ENCODE measurements at regions not wholly inside any gene's neighbourhood (a gene's known extent, or its start where the extent isn't known, plus 50 kb on each side); places are given as distances from the start of the nearest gene placed in this dataset.
"Not testable (repeated sequence)": the region's sequence is repeated elsewhere in the genome, so short reads cannot be mapped to it uniquely, and the experiment has no call there.

DNA sequence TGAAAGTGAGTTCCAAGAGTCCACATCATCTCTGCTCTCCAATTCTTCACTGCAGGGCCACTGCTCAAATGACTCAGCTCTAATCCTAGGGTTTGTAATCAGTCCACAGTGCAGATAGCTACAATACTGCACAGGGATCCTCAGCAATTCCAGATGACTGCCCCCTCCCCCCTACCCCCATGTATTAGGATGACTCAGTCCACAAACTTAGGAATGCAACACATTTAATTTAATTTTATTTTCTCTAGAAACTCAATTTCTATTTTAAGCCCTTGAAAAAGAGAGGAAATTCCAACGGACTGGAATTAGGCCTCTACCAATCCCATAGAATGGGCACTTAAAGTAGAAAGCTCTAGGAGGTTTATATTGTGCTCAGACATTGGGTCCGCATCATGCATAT lies 173.8 kb upstream of the SOX21 start:
- DNase-seq, result no peak
- Mint-ChIP-seq H3K4me1 (ENCODE audit: low read depth) (no peaks in the 10 kb centered on the region), H3K4me3 (no peak overlapping the region), H3K36me3 (ENCODE audit: insufficient read depth in 2 of 2) (no peaks in the 10 kb centered on the region), H3K9me3 (no peaks in the 10 kb centered on the region), H3K27me3 (ENCODE audit: low read depth) (no peaks in the 10 kb centered on the region), H3K27ac (no peak overlapping the region)
- no peak for ATAC-seq (replicated peaks in 1 of 2)

- H3K36me3 Mint-ChIP-seq (ENCODE audit: insufficient read depth in 2 of 2), result no peaks in the 10 kb centered on the region
- ATAC-seq (replicated peaks in 1 of 2), result no peak
Observed at GRCh38 chr13:94880463-94880862, 168.1 kb upstream of the SOX21 start.

GRCh38 chr13:94878602-94879165 lies 166.3 kb upstream of the SOX21 start:
- DNase-seq, result no peak
- no peaks in the 10 kb centered on the region for H3K36me3 Mint-ChIP-seq (ENCODE audit: insufficient read depth in 2 of 2)
- H3K27ac Mint-ChIP-seq, result no peak overlapping the region
- H3K9me3 Mint-ChIP-seq, result no peaks in the 10 kb centered on the region
- H3K27me3 Mint-ChIP-seq (ENCODE audit: low read depth), result peaks cover 4% of the 10 kb centered on the region
- H3K4me1 Mint-ChIP-seq (ENCODE audit: low read depth), result no peaks in the 10 kb centered on the region
- H3K4me3 Mint-ChIP-seq, result no peak overlapping the region
- ATAC-seq (replicated peaks in 1 of 2), result no peak

More at GRCh38 chr13:94880463-94880862, 168.1 kb upstream of the SOX21 start:
- Mint-ChIP-seq H3K9me3 (no peaks in the 10 kb centered on the region), H3K27ac (no peak overlapping the region), H3K4me1 (ENCODE audit: low read depth) (no peaks in the 10 kb centered on the region), H3K4me3 (no peak overlapping the region), H3K27me3 (ENCODE audit: low read depth) (no peaks in the 10 kb centered on the region)
- DNase-seq, result no peak

GRCh38 chr13:94864474-94864873 lies 152.1 kb upstream of the SOX21 start:
- peaks cover 7% of the 10 kb centered on the region for H3K4me1 Mint-ChIP-seq (ENCODE audit: low read depth)
- no peak overlapping the region for H3K27ac Mint-ChIP-seq
- no peaks in the 10 kb centered on the region for H3K36me3 Mint-ChIP-seq (ENCODE audit: insufficient read depth in 2 of 2)
- peaks cover 17% of the 10 kb centered on the region for H3K27me3 Mint-ChIP-seq (ENCODE audit: low read depth)
- DNase-seq (no peak), ATAC-seq (replicated peaks in 1 of 2) (no peak)
- no peaks in the 10 kb centered on the region for H3K9me3 Mint-ChIP-seq
- no peak overlapping the region for H3K4me3 Mint-ChIP-seq

DNA sequence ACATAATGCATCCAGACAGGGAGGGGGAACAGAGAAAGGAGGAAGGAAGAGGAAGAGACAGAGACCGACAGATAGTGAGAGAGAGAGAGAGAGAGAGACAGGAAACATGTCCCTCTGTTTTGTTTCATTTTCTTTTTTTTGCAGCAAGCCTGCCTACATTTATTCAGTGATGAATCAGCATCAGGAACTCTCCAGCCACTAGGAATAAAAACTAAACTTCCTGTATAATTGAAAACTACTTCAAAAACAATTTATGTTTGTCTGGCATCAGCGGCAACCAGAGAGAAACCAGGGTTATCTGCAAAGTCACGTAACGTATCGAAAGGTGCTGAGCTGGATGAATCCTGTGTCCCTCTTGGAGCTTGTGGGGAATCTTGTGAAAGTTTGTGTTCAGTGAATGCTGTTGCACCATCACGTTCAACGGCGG lies 148.6 kb upstream of the SOX21 start:
- no peaks in the 10 kb centered on the region for H3K9me3 Mint-ChIP-seq
- peak overlapping the region; percentile 85 for H3K27ac Mint-ChIP-seq
- peak overlapping the region; percentile 86 for H3K4me3 Mint-ChIP-seq
- H3K27me3 Mint-ChIP-seq (ENCODE audit: low read depth), result peaks cover 17% of the 10 kb centered on the region
- ATAC-seq (replicated peaks in 1 of 2) (peak in 1 of 2 donors; percentile 20), DNase-seq (no peak)
- H3K36me3 Mint-ChIP-seq (ENCODE audit: insufficient read depth in 2 of 2), result no peaks in the 10 kb centered on the region
- H3K4me1 Mint-ChIP-seq (ENCODE audit: low read depth), result peaks cover 7% of the 10 kb centered on the region

DNA sequence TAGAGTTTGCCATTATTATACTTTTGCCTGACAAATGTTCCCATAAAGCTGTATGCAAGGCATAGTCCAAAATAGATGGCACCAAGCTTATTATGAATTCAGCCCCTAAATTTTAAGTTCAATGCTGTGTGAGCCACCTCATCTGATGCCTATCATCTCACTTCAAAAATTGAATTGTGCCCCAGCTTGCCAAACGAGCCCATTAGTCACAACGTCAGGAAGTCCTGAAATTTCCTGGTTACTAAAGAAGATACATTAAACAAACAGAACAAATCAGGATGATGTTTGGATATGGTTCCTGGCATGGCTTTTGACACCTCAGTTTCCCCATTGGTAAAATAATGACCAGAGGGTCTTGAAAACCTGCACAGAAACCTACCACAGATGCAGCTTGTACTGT lies 147.5 kb upstream of the SOX21 start:
- Mint-ChIP-seq H3K9me3 (no peaks in the 10 kb centered on the region), H3K4me1 (ENCODE audit: low read depth) (peaks cover 7% of the 10 kb centered on the region), H3K4me3 (peak overlapping the region; percentile 34 to 86), H3K36me3 (ENCODE audit: insufficient read depth in 2 of 2) (no peaks in the 10 kb centered on the region), H3K27me3 (ENCODE audit: low read depth) (peaks cover 12% of the 10 kb centered on the region), H3K27ac (no peak overlapping the region)
- no peak for ATAC-seq (replicated peaks in 1 of 2)
- no peak for DNase-seq

DNA sequence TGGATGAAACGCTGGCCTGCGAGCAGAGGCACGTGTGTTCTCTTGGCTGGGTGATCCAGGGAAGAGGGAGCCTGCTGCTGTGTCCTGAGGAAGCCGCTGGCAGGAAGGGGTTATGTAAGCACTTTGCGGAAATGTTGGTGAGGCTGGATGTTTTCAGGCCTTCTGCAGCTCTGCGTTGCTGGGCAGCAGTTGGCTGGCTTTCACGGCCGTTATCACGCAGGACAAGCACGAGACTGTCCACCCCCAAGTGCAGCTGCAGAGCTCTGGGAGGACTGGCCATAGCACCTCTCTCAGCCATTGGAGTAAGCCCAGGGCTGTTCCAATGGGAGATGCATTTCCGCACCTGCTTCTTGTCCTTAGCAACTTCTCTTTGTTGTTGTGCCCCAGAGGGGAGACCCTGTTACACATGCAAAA lies 146.9 kb upstream of the SOX21 start:
- DNase-seq, result no peak
- no peak for ATAC-seq (replicated peaks in 1 of 2)
- Mint-ChIP-seq H3K36me3 (ENCODE audit: insufficient read depth in 2 of 2) (no peaks in the 10 kb centered on the region), H3K9me3 (no peaks in the 10 kb centered on the region), H3K27me3 (ENCODE audit: low read depth) (peaks cover 11% of the 10 kb centered on the region), H3K27ac (no peak overlapping the region), H3K4me1 (ENCODE audit: low read depth) (peaks cover 7% of the 10 kb centered on the region), H3K4me3 (no peak overlapping the region)

DNA sequence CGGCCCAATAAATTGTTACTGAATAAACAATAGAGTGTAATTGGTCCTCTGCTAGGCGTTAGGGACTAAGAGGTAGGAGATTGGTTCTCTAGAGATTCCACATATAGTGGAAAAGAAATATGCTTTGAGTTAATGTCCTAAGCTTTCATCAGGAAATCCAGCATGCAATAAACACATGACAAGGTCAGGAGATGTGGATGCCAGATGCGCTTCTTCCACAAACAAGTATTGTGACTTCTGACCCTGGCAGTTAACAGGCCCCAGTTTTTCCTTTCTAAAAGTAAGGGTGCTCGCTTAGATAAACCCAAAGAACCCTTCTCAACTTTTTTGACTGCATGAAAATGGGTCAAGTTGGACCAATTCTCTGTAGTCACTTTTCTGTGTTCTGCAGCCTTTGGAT lies 146.5 kb upstream of the SOX21 start:
- Mint-ChIP-seq H3K4me1 (ENCODE audit: low read depth) (peaks cover 7% of the 10 kb centered on the region), H3K27ac (no peak overlapping the region), H3K4me3 (no peak overlapping the region), H3K36me3 (ENCODE audit: insufficient read depth in 2 of 2) (no peaks in the 10 kb centered on the region), H3K27me3 (ENCODE audit: low read depth) (peaks cover 11% of the 10 kb centered on the region), H3K9me3 (no peaks in the 10 kb centered on the region)
- DNase-seq (no peak), ATAC-seq (replicated peaks in 1 of 2) (no peak)

DNA sequence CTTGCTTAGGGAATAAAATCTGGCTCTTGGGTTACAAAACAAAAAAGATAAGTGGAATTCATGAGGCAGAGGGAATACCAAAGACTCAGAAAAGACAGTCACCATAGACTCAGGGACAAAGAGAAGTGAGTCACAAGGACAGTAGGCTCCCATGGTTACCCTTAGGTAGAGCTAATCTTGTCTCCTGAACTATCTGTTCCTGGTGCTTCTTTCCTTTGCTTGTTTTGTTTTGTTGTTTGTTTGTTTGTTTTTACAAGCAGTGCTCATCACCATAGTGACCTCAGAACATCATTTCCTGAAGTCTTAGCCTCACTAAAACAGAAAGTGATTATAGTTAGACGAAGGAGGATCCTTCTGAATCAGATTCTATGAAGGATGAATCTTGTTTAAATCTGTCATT lies 142.3 kb upstream of the SOX21 start:
- H3K9me3 Mint-ChIP-seq, result no peaks in the 10 kb centered on the region
- H3K27ac Mint-ChIP-seq, result no peak overlapping the region
- no peaks in the 10 kb centered on the region for H3K36me3 Mint-ChIP-seq (ENCODE audit: insufficient read depth in 2 of 2)
- H3K4me1 Mint-ChIP-seq (ENCODE audit: low read depth), result no peaks in the 10 kb centered on the region
- no peak for DNase-seq
- H3K4me3 Mint-ChIP-seq, result no peak overlapping the region
- H3K27me3 Mint-ChIP-seq (ENCODE audit: low read depth), result peaks cover 11% of the 10 kb centered on the region
- ATAC-seq (replicated peaks in 1 of 2), result no peak

GRCh38 chr13:94851576-94851975 lies 139.2 kb upstream of the SOX21 start:
- Mint-ChIP-seq H3K36me3 (ENCODE audit: insufficient read depth in 2 of 2) (no peaks in the 10 kb centered on the region), H3K4me1 (ENCODE audit: low read depth) (no peaks in the 10 kb centered on the region), H3K27ac (no peak overlapping the region), H3K9me3 (no peaks in the 10 kb centered on the region), H3K4me3 (no peak overlapping the region), H3K27me3 (ENCODE audit: low read depth) (peaks cover 11% of the 10 kb centered on the region)
- DNase-seq (no peak), ATAC-seq (replicated peaks in 1 of 2) (no peak)

- H3K27me3 Mint-ChIP-seq (ENCODE audit: low read depth), result peaks cover 11% of the 10 kb centered on the region
- H3K4me3 Mint-ChIP-seq, result no peak overlapping the region
- H3K4me1 Mint-ChIP-seq (ENCODE audit: low read depth), result no peaks in the 10 kb centered on the region
- H3K9me3 Mint-ChIP-seq, result no peaks in the 10 kb centered on the region
- no peak for DNase-seq
- no peak for ATAC-seq (replicated peaks in 1 of 2)
- H3K27ac Mint-ChIP-seq, result no peak overlapping the region
- no peaks in the 10 kb centered on the region for H3K36me3 Mint-ChIP-seq (ENCODE audit: insufficient read depth in 2 of 2)
Observed at GRCh38 chr13:94849254-94849653, 136.9 kb upstream of the SOX21 start.

- Mint-ChIP-seq H3K36me3 (ENCODE audit: insufficient read depth in 2 of 2) (peaks cover 0 to 1% of the 10 kb centered on the region in 2 donors), H3K4me1 (ENCODE audit: low read depth) (no peaks in the 10 kb centered on the region), H3K27ac (no peak overlapping the region), H3K4me3 (no peak overlapping the region), H3K9me3 (peaks cover 3% of the 10 kb centered on the region in 2 donors), H3K27me3 (ENCODE audit: low read depth) (peaks cover 12% of the 10 kb centered on the region)
- DNase-seq (no peak), ATAC-seq (replicated peaks in 1 of 2) (no peak)
Observed at GRCh38 chr13:94842901-94843300, 130.6 kb upstream of the SOX21 start.

GRCh38 chr13:94837056-94837455 lies 124.7 kb upstream of the SOX21 start:
- DNase-seq; H3K4me1 Mint-ChIP-seq (ENCODE audit: low read depth); H3K27ac Mint-ChIP-seq; ATAC-seq (replicated peaks in 1 of 2); H3K4me3 Mint-ChIP-seq; H3K36me3 Mint-ChIP-seq (ENCODE audit: insufficient read depth in 2 of 2); H3K9me3 Mint-ChIP-seq: not testable (repeated sequence)
- H3K27me3 Mint-ChIP-seq (ENCODE audit: low read depth), result peaks cover 29% of the 10 kb centered on the region

- Mint-ChIP-seq H3K9me3 (peaks cover under 1% of the 10 kb centered on the region in 2 donors), H3K36me3 (ENCODE audit: insufficient read depth in 2 of 2) (no peaks in the 10 kb centered on the region), H3K4me1 (ENCODE audit: low read depth) (no peaks in the 10 kb centered on the region), H3K27ac (no peak overlapping the region), H3K27me3 (ENCODE audit: low read depth) (no peaks in the 10 kb centered on the region), H3K4me3 (no peak overlapping the region)
- ATAC-seq (replicated peaks in 1 of 2), result no peak
- no peak for DNase-seq
Observed at GRCh38 chr13:94829837-94830365, 117.6 kb upstream of the SOX21 start.
